Heart left ventricle (tissue), 16 donors: ENCODE measurements at regions not wholly inside any gene's neighbourhood (a gene's known extent, or its start where the extent isn't known, plus 50 kb on each side); places are given as distances from the start of the nearest gene placed in this dataset.

Source experiments
- ATAC-seq, 4 donors: fragments of 200-7000 bp; cut with Tn5 transposase; one replicate each; pipeline ENCODE4 v1.9.1; 2020 to 2022; ENCODE audit warnings: moderate library complexity in 4 of 4, mild to moderate bottlenecking in 3 of 4, moderate number of reproducible peaks in 1 of 4
- DNase-seq, 5 donors: peaks; one replicate each; pipeline ENCODE4 v3.0.0-alpha.2; 2020
- H3K27ac ChIP-seq, 12 donors: fragments of 200-600 bp; sonication (generic) in 4 of 12; one replicate each; pipeline versions ENCODE4 v1.5.0 to v1.8.0; 2016 to 2022; ENCODE audit warnings: mild to moderate bottlenecking in 2 of 12
- H3K27me3 ChIP-seq, 9 donors: fragments of 200-600 bp; sonication (generic) in 2 of 9; one replicate each; pipeline versions ENCODE4 v1.5.1 to v1.8.0; 2016 to 2022; ENCODE audit warnings: mild to moderate bottlenecking in 3 of 9
- H3K36me3 ChIP-seq, 9 donors: fragments of 200-600 bp; sonication (generic) in 2 of 9; one replicate each; pipeline versions ENCODE4 v1.5.0 to v1.8.0; 2018 to 2022; ENCODE audit warnings: mild to moderate bottlenecking in 2 of 9
- H3K4me1 ChIP-seq, 12 donors: fragments of 200-600 bp; sonication (generic) in 4 of 12; one replicate each; pipeline versions ENCODE4 v1.5.0 to v1.8.0; 2016 to 2022; ENCODE audit warnings: mild to moderate bottlenecking in 3 of 12
- H3K4me3 ChIP-seq, 12 donors: fragments of 200-600 bp; sonication (generic) in 4 of 12; one replicate each; pipeline versions ENCODE4 v1.5.0 to v1.8.0; 2017 to 2022; ENCODE audit warnings: mild to moderate bottlenecking in 9 of 12, moderate library complexity in 4 of 12
- H3K9me3 ChIP-seq, 12 donors: fragments of 200-600 bp; sonication (generic) in 4 of 12; one replicate each; pipeline versions ENCODE4 v1.5.0 to v1.8.0; 2016 to 2022; ENCODE audit warnings: mild to moderate bottlenecking in 1 of 12
- CTCF ChIP-seq, 12 donors: fragments of 200-600 bp; sonication (generic) in 4 of 12; IDR thresholded peaks; one replicate each; pipeline versions ENCODE4 v1.5.0 to v1.8.0; 2018 to 2022; ENCODE audit warnings: antibody characterized with exemption in 12 of 12, mild to moderate bottlenecking in 5 of 12
- POLR2A ChIP-seq, 2 donors: fragments of 450-650 bp; IDR thresholded peaks; one replicate each; pipeline ENCODE4 v1.6.1; 2017; ENCODE audit warnings: antibody characterized with exemption in 2 of 2, mild to moderate bottlenecking in 2 of 2, moderate library complexity in 2 of 2
- WGBS, 4 donors: extraction: QIAGEN DNeasy Blood & Tissue Kit in 2 of 4; methylation state at CpG; one replicate each; pipeline versions ENCODE4 v1.1.5 to v1.1.7; 2013 to 2018; 5-methylcytosine and 5-hydroxymethylcytosine counted together
- intact Hi-C, 10 donors: fragments of 100-400 bp; cut with DNase I; formaldehyde crosslinking; loops; one replicate each; pipeline versions ENCODE4 v1.11.1 to v1.14.2; 2022
- donor health status: ischemic (EF 13 %, LVEDD 7.1; RV severe dilation, severe dysfunction).
- donor health status: healthy with polysubstance abuse.
- donor health status: DM: no; HTN: yes; CAD: no.
- donor health status: DM: no; HTN: no; CAD: no.
- donor health status: ischemic (EF 25% LVEDD 6.9; RV normal size, moderate dysfunction).
- donor health status: ischemic (EF 25% LVEDD 5.7; RV mildly dilated, moderate dysfunction).
- donor health status: healthy.
- donor health status: DM: yes; HTN: yes; CAD: no.
- donor health status: ischemic (EF 35%, LVEDD 5.7; RV mildly dilated, moderate dysfunction).
- donor health status: nonischemic (EF 11% LVEDD 7.7; RV severe dilation, severe dysfunction).
- donor health status: DM: yes; HTN: yes; CAD: no.
- donor health status: PGD.
- donor health status: ischemic (EF 29% LVEDD 5.4; RV normal size, mild dysfunction).
- donor health status: nonischemic (EF 23%, LVEDD 6.1; RV moderate dilation, normal function).

- H3K27me3 ChIP-seq = peaks cover 0 to 27% (median 0%) of the 10 kb centered on the region in 9 donors
Measured at GRCh38 chr2:241950413-241951315, 81.1 kb downstream of the RTP5 start.

GRCh38 chr2:241951316-241951700, 81.8 kb downstream of the RTP5 start:
- peaks cover 0 to 8% (median 0%) of the 10 kb centered on the region in 12 donors for H3K4me1 ChIP-seq
- DNase-seq = no peak
- intact Hi-C loops = no loop called here
- no peak overlapping the region for H3K4me3 ChIP-seq
- WGBS, 4 donors = 31 to 41% (median 35%) methylated on average over 4 of the region's 4 CpGs
- H3K36me3 ChIP-seq = no peaks in the 10 kb centered on the region
- no peak for ATAC-seq
- H3K27me3 ChIP-seq = peaks cover 0 to 27% (median 0%) of the 10 kb centered on the region in 9 donors
- no peaks in the 10 kb centered on the region for H3K9me3 ChIP-seq
- H3K27ac ChIP-seq = no peak overlapping the region
- TF ChIP-seq CTCF (IDR thresholded peaks at IDR 0.05) = no peak
- TF ChIP-seq POLR2A (IDR thresholded peaks at IDR 0.05) = no peak

More at GRCh38 chr2:241950413-241951315, 81.1 kb downstream of the RTP5 start:
- Histone ChIP-seq H3K4me3 (no peak overlapping the region), H3K27ac (no peak overlapping the region), H3K9me3 (no peaks in the 10 kb centered on the region), H3K4me1 (peaks cover 0 to 8% (median 0%) of the 10 kb centered on the region in 12 donors), H3K36me3 (no peaks in the 10 kb centered on the region)
- ATAC-seq (peak; percentile 30 to 80 (median 68)), DNase-seq (peak; percentile 60 to 84 (median 66))
- intact Hi-C loops = no loop called here
- TF ChIP-seq CTCF (IDR thresholded peaks at IDR 0.05) (peak; percentile 54 to 94 (median 89)), POLR2A (IDR thresholded peaks at IDR 0.05) (no peak)
- WGBS, 4 donors = 24 to 36% (median 29%) methylated on average over 28 to 45 of the region's 45 CpGs

- no peak for TF ChIP-seq CTCF (IDR thresholded peaks at IDR 0.05)
- no peak for TF ChIP-seq POLR2A (IDR thresholded peaks at IDR 0.05)
- no peaks in the 10 kb centered on the region for H3K9me3 ChIP-seq
- peaks cover 0 to 8% (median 0%) of the 10 kb centered on the region in 12 donors for H3K4me1 ChIP-seq
- DNase-seq (no peak), ATAC-seq (no peak)
- peaks cover 0 to 27% (median 0%) of the 10 kb centered on the region in 9 donors for H3K27me3 ChIP-seq
- intact Hi-C loops = no loop called here
- WGBS, 4 donors = 81 to 93% (median 88%) methylated on average over 10 to 11 of the region's 11 CpGs
- H3K36me3 ChIP-seq = no peaks in the 10 kb centered on the region
- H3K27ac ChIP-seq = no peak overlapping the region
- H3K4me3 ChIP-seq = no peak overlapping the region
Measured at GRCh38 chr2:241951920-241952319, 82.4 kb downstream of the RTP5 start.

- DNase-seq (no peak), ATAC-seq (no peak)
- intact Hi-C loops = no loop called here
- no peak overlapping the region for H3K27ac ChIP-seq
- no peaks in the 10 kb centered on the region for H3K9me3 ChIP-seq
- TF ChIP-seq CTCF (IDR thresholded peaks at IDR 0.05) (no peak), POLR2A (IDR thresholded peaks at IDR 0.05) (no peak)
- H3K27me3 ChIP-seq = peaks cover 0 to 24% (median 0%) of the 10 kb centered on the region in 9 donors
- peaks cover 0 to 8% (median 0%) of the 10 kb centered on the region in 12 donors for H3K4me1 ChIP-seq
- no peaks in the 10 kb centered on the region for H3K36me3 ChIP-seq
- 75 to 91% (median 81%) methylated on average over 9 to 16 of the region's 16 CpGs for WGBS, 4 donors
- no peak overlapping the region for H3K4me3 ChIP-seq
Measured at GRCh38 chr2:241952816-241953215, 83.3 kb downstream of the RTP5 start.
